Neural cell (in vitro differentiated cells): ENCODE measurements at regions not wholly inside any gene's neighbourhood (a gene's known extent, or its start where the extent isn't known, plus 50 kb on each side); places are given as distances from the start of the nearest gene placed in this dataset.

Source experiments
- EP300 ChIP-seq: fragments of 450-650 bp; conservative IDR thresholded peaks from 2 replicates; pipeline ENCODE4 v1.6.1; 2014; ENCODE audit warnings: antibody characterized with exemption, mild to moderate bottlenecking, moderate library complexity; ENCODE audit not compliant: poor library complexity, severe bottlenecking
- RAD21 ChIP-seq: fragments of 450-650 bp; conservative IDR thresholded peaks from 2 replicates; pipeline ENCODE4 v1.6.1; 2014; ENCODE audit warnings: antibody characterized with exemption, mild to moderate bottlenecking, moderate library complexity
- TF ChIP-seq, protein P1 (sequence below): fragments of 450-650 bp; IDR thresholded peaks from 2 replicates; pipeline ENCODE4 v1.5.1; 2014; ENCODE audit warnings: antibody characterized with exemption, mild to moderate bottlenecking, moderate library complexity; ENCODE audit not compliant: poor library complexity, severe bottlenecking

DNA sequence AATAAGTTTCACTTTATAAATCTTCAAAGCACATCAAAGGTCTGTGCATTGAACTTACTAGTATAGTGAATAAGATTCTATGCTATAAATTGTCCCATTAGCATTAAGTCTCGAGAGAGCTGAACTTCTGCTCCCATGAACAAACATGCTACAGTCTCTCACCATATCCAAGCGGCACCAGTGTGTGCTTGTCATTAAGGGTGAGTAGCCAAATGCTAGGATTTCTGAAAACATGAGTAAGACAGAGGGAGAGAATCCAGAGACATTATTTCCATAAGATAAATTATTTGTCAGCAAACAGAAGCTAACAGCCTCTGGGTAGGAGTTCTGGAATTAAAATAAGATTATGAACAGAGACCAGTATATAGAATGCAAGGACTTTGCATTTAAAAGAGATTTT lies 2882.5 kb downstream of the PCDH9 start:
- TF ChIP-seq, protein P1, sequence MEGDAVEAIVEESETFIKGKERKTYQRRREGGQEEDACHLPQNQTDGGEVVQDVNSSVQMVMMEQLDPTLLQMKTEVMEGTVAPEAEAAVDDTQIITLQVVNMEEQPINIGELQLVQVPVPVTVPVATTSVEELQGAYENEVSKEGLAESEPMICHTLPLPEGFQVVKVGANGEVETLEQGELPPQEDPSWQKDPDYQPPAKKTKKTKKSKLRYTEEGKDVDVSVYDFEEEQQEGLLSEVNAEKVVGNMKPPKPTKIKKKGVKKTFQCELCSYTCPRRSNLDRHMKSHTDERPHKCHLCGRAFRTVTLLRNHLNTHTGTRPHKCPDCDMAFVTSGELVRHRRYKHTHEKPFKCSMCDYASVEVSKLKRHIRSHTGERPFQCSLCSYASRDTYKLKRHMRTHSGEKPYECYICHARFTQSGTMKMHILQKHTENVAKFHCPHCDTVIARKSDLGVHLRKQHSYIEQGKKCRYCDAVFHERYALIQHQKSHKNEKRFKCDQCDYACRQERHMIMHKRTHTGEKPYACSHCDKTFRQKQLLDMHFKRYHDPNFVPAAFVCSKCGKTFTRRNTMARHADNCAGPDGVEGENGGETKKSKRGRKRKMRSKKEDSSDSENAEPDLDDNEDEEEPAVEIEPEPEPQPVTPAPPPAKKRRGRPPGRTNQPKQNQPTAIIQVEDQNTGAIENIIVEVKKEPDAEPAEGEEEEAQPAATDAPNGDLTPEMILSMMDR: no peak
- TF ChIP-seq RAD21: no peak
- no peak for TF ChIP-seq EP300
